NB4 (cell line): ENCODE measurements at regions not wholly inside any gene's neighbourhood (a gene's known extent, or its start where the extent isn't known, plus 50 kb on each side); places are given as distances from the start of the nearest gene placed in this dataset.

Experiments
- DNase-seq: peaks from one replicate; pipeline ENCODE4 v3.0.0; 2010; ENCODE audit warnings: low read depth
- H3K4me3 ChIP-seq: one replicate; pipeline ENCODE4 v1.5.1; 2011; ENCODE audit warnings: mild to moderate bottlenecking, low read depth, low read length, moderate library complexity
- MAX ChIP-seq: IDR thresholded peaks from 2 replicates; pipeline ENCODE4 v1.6.1; 2011; ENCODE audit warnings: low read depth, low read length
- MYC ChIP-seq: IDR thresholded peaks from 2 replicates; pipeline ENCODE4 v1.6.1; 2011; ENCODE audit warnings: low read depth, low read length
- POLR2A ChIP-seq: IDR thresholded peaks from 2 replicates; pipeline ENCODE4 v1.6.1; 2011; ENCODE audit warnings: mild to moderate bottlenecking; ENCODE audit not compliant: insufficient read length; ENCODE audit errors: extremely low read depth
- TF ChIP-seq, protein P1 (sequence below): IDR thresholded peaks from one replicate; pipeline ENCODE4 v1.5.1; 2012; ENCODE audit warnings: low read depth, low read length

GRCh38 chr4:26044524-26044923 lies 130.5 kb downstream of the SMIM20 start:
- H3K4me3 ChIP-seq: no peak overlapping the region
- no peak for DNase-seq
- TF ChIP-seq, protein P1, sequence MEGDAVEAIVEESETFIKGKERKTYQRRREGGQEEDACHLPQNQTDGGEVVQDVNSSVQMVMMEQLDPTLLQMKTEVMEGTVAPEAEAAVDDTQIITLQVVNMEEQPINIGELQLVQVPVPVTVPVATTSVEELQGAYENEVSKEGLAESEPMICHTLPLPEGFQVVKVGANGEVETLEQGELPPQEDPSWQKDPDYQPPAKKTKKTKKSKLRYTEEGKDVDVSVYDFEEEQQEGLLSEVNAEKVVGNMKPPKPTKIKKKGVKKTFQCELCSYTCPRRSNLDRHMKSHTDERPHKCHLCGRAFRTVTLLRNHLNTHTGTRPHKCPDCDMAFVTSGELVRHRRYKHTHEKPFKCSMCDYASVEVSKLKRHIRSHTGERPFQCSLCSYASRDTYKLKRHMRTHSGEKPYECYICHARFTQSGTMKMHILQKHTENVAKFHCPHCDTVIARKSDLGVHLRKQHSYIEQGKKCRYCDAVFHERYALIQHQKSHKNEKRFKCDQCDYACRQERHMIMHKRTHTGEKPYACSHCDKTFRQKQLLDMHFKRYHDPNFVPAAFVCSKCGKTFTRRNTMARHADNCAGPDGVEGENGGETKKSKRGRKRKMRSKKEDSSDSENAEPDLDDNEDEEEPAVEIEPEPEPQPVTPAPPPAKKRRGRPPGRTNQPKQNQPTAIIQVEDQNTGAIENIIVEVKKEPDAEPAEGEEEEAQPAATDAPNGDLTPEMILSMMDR: no peak
- no peak for TF ChIP-seq POLR2A
- TF ChIP-seq MYC: no peak
- TF ChIP-seq MAX: no peak

GRCh38 chr4:26044983-26045382 lies 131.0 kb downstream of the SMIM20 start:
- no peak for TF ChIP-seq MYC
- no peak for TF ChIP-seq POLR2A
- TF ChIP-seq, protein P1: no peak
- no peak for TF ChIP-seq MAX
- DNase-seq: no peak
- H3K4me3 ChIP-seq: no peak overlapping the region

DNA sequence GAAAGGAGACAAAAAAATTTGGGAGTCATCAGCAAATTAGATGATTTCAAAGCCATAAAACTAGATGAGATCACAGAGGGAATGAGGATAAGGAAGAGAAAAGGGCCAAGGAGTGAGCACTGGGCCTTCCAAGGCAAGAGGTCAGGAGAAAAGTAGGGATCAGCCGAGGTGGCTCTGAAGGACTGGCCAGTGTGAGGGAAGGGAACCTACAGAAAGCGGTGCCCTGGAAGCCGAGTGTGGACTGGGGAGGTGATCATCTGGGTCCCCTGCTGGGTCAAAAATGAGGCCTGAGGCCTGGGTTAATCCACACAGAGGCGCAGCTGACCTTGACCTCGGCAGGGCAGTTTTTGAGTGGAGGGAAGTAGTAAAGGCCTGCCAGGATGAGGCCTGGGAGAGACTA lies 133.8 kb downstream of the SMIM20 start:
- TF ChIP-seq POLR2A: no peak
- TF ChIP-seq MYC: no peak
- TF ChIP-seq MAX: no peak
- TF ChIP-seq, protein P1: no peak
- no peak overlapping the region for H3K4me3 ChIP-seq
- DNase-seq: no peak

DNA sequence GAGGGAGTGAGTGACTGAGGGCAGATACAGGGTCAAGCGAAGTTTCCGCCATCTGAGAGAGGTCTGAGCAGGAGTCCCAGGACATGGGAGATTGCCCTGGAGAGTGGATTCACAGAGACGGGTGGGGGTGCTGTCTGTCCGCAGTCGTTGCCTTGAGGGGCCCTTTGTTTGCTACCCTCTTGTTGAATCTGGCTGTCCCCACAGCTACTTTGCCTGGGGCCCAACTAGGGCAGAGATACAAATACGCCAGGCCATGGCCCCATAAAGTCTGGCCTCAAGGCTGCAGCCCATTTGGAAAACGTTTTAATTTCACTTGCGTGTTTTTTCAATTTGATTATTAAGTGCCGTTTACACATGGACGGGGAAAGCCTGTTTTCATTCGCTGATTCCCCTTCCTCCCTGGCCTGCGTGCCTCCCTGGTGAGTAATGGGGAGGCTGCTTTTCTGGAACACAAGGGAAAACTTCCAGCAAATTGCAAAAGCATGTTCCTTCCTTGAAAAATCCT lies 134.4 kb downstream of the SMIM20 start:
- H3K4me3 ChIP-seq: no peak overlapping the region
- no peak for TF ChIP-seq MAX
- TF ChIP-seq MYC: no peak
- TF ChIP-seq, protein P1: no peak
- DNase-seq: no peak

GRCh38 chr4:26048950-26049349 lies 134.9 kb downstream of the SMIM20 start:
- DNase-seq: no peak
- TF ChIP-seq MAX (no peak), POLR2A (no peak), MYC (no peak)
- TF ChIP-seq, protein P1: no peak
- no peak overlapping the region for H3K4me3 ChIP-seq

GRCh38 chr4:26049447-26049846 lies 135.4 kb downstream of the SMIM20 start:
- DNase-seq: no peak
- no peak overlapping the region for H3K4me3 ChIP-seq
- TF ChIP-seq MYC (no peak), POLR2A (no peak), MAX (no peak)
- TF ChIP-seq, protein P1: no peak
